GM21447 (cell line): ENCODE measurements at regions not wholly inside any gene's neighbourhood (a gene's known extent, or its start where the extent isn't known, plus 50 kb on each side); places are given as distances from the start of the nearest gene placed in this dataset.
"Not testable (repeated sequence)": the region's sequence is repeated elsewhere in the genome, so short reads cannot be mapped to it uniquely, and the experiment has no call there.

Experiments
- ATAC-seq: cut with Tn5 transposase; IDR thresholded peaks from one replicate; pipeline ENCODE4 v1.9.1; 2021; ENCODE audit not compliant: unreplicated experiment

DNA sequence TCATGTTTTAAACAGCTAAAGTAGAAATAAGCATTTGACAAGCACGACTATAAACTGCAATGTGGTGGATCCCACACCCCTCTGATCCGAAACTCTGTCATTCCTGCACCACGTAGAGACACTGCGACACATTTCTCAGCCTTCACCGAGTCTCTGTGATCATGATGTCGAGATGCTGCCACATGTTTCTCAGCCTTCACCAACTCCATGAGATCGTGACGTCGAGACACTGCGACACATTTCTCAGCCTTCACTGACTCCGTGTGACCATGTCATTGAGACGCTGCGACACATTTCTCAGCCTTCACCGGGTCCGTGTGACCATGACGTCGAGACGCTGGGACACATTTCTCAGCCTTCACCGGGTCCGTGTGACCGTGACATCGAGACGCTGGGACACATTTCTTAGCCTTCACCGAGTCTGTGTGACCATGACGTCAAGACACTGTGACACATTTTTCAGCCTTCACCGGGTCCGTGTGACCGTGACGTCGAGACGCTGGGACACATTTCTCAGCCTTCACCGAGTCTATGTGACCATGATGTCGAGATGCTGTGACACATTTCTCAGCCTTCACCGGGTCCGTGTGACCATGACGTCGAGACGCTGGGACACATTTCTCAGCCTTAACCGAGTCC lies 143.0 kb downstream of the TTLL2 start:
- no peak for ATAC-seq

DNA sequence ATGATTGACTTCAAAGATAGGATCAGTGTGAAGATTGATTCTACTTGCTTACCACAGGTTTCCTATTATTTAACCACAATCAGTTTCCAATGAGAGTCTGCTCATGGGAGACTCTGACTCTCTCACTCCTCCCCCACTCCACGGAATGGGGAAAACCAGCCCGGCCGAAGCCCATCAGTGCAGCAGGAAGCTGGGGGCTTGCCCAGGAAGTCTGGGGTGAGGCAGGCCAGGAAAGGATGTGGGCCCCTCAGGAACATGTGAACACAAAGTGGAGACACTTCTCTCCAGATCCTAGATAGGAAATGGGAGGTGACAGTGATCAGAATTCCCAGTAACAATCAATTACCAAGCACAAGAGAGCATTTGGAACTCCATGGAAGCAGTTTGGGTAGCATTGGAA lies 144.2 kb downstream of the TTLL2 start:
- no peak for ATAC-seq

- no peak for ATAC-seq
Observed at GRCh38 chr6:167469672-167470071, 144.8 kb downstream of the TTLL2 start.

DNA sequence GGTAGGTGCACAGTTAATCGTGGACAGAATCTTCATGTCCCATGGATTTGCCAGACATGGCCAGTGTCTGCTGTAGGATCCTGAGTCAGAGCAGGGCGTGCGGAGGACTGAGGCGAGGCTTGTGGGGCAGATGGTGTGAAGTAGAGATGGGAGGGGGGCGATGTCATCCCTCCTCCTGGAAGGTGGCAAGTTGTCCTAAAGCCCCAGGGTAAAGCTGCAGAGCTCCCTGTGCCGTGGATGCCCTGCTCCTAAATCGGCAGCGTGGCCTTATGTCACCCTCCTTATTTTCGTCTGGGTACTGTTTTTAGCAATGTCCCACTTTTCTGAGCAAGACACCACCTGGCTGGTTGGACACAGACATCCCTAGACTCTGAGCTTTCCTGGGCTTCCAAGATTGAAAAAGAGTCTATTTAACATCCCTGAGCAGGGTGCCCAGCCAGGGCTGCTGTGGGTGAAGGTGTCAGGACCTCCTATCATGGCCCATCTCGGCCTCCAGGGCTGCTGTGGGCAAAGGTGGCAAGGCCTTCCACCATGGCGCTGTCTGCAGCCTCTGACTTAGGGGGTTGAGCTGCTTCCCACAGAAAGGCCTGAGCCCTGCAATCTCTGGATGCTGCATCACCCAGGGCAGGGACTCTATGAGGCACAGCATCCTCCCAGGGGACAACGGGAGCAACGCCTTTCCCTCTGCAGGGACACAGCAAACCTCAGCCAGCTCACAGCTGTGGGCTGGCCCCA lies 145.4 kb downstream of the TTLL2 start:
- ATAC-seq = no peak

DNA sequence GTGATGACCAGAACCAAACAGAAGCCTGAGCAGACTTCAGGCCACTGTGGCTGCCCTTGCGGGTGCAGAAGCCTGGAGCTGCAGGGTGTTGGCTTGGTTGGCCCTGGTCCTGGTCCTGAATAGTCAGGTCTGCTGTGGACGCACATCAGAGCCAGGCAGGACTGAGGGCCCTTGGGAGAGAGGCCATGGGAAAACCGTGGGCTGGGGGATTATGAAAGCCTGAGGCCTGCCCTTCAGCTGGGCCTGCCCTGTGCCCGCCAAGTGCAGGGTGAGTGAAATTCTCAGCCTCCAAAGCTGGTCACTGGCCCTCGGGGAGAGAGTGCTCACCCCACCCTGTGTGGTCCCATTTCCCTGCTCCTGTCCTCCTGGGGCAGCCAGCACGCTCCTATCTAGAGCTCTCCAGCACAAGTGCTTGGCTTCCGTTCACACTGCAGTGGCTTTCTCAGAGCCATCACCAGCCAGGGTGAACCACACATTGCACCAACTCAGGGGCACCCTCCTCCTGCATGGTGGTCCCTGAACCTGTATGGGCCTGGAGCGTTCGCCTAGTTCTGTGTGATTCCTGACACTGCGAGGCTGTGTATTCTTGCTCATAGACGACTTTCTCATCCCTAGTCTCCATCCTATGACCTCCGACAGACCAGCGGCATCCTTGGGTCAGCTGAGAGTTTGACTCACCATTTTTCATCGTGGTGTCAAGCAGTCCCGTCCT lies 146.1 kb downstream of the TTLL2 start:
- ATAC-seq = no peak

- no peak for ATAC-seq
Observed at GRCh38 chr6:167471548-167471930, 146.7 kb downstream of the TTLL2 start.

- no peak for ATAC-seq
Observed at GRCh38 chr6:167472148-167472547, 147.3 kb downstream of the TTLL2 start.

DNA sequence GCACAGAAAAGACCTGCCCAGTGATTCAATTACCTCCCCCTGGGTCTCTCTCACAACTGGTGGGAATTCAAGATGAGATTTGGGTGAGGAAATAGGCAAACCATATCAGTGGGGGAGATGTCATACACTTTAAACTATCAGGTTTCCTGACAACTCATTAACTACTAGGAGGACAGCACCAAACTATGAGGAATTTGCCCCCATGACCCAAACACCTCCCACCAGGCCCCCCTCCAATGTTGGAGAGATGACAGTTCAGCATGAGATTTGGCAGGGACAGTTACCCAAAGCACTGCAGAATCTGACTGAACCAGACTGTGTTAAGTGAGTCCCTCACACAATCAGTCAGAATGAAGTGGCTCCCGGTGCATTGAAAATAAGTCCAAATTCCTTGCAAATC lies 148.0 kb downstream of the TTLL2 start:
- no peak for ATAC-seq

DNA sequence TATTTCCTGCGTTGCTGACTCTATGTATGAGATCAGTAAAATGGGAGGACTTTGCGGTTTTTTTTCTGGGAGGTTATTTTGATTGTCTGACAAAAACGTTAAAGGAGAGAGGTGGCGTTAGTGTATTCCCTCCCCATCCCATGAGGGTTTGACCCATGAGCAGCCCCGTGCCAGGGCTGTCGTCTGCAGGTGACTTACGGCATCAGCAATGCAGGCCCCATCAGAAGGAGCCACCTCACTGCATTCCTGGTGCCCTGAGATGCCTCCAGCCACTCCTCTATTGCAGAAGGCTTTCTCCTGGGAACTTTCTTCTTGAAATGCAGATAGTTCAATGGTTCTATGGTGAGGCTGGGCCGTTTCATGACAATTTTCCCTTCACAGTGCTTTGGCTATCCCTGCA lies 149.3 kb downstream of the TTLL2 start:
- ATAC-seq = no peak

DNA sequence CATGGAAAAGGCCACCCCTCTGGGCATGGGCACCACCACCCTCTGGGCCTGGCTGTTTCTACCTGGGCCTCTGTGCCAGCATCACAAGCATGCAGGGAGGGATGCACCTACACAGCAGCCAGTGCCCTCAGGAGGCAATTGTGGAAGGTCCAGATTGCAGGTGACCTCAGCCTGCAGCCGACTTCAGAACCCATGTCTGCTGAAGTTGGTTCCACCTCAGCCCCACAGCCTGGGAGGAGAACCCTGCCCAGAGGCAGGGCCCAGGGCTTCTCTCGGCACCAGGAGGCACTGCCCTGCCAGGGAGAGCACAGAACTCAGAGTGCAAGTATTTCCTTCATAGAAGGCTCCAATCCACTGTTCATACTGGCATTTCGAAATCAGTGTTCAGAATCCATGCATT lies 149.8 kb downstream of the TTLL2 start:
- no peak for ATAC-seq

GRCh38 chr6:167475947-167476346 lies 151.1 kb downstream of the TTLL2 start:
- no peak for ATAC-seq

DNA sequence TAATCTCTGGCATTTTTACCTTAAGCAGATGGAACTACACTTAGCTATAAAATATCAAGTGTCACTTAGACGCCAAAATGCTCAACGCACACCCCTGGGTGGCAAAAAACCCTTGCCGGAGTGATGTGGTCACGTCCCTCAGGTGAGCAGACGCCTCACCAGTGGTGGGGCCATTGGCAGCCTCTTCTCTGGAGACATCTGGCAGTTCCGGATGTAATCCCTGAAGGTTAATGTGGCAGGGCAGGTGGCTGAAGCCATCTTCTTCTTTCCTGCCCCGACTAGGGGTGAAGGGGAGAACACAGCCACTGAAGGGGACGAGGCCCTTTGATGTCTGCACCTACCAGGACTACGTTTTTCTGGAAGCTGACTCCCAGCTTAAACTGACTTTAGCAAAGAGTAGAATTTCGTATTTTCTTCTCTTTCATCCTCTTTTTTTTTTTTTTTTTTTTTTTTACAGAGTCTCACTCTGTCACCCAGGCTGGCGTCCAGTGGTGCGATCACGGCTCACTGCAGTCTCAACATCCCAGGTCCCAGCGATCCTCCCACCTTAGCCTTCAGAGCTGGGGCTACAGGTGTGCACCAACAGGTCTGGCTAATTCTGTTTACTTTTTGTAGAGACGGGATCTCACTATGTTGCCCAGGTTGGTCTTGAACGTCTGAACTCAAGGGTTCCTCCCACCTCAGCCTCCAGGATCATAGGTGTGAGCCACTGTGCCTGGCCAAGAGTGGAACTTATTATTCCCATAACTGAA lies 152.1 kb downstream of the TTLL2 start:
- ATAC-seq = no peak

- no peak for ATAC-seq
Observed at GRCh38 chr6:167477688-167478087, 152.8 kb downstream of the TTLL2 start.

DNA sequence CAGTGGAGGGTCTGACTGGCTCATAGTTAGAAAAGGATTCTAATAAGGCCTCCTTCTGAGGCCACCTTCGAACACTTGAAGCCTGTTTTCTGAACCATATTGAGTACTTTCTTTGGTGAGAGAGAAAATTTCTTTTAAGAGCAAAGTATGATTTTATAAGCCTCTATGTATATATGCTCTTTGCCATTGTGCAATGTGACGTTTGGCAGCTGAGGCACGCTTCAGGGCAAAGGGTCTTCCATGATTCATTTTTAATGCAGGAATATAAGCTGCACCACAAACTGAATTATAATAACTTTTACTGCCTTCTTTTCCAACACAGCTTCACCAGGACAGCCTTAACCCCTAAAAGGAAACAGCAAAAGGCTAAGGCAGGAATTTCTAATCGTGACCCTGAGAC lies 154.4 kb downstream of the TTLL2 start:
- ATAC-seq = no peak

DNA sequence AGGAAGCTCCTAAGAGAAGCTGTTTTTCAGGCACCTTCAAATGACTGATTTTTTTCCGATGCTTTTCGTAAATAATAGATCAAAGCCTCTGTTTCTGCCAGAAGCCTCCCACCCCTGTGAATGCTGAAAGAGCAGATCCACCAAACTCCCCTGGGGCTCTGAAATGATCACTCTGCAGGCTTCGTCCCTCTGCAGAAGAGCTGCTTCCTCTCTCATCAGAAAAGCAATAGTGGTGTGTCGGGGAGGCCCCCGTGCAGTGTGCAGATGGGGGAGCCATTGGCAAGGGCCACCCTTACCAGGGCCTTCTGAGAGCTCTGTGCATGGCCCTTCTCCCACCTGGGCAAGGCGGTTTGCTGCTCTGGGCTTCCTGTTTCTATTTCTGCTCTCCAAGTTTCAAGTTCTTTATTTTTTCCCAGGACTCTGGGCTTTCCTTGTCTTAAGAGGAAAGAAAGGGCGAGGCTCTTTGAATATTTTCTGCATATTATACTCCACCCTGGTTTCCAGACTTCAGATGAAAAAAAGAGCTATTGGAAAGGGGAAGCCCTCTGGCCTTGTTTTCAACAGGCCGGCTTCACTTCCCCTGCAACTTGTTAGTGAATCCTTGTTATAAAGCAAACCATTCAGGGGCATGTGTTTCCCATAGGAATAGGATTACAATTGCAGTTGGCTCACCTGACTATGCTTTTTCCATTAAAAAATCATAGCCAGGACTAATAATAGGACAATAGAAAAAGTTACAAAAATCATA lies 155.2 kb downstream of the TTLL2 start:
- no peak for ATAC-seq

GRCh38 chr6:167481307-167481926 lies 156.5 kb downstream of the TTLL2 start:
- ATAC-seq = no peak

DNA sequence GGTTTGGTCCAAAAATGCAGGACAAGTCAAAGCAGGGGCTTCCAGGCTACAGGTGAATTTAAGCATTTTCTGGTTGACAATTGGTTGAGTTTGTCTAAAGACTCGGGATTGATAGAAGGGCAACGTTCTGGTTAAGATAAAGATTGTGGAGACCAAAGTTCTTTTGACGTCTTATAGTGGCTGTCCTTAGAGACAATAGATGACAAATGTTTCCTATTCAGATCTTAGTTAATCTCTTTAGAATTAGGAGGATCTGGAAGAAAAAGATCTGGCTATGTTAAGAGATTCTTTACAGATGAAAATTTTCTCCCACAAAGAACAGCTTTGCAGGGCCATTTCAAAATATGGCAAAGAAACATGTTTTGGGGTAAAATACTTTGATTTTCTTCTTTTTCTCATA lies 157.9 kb downstream of the TTLL2 start:
- ATAC-seq = not testable (repeated sequence)

DNA sequence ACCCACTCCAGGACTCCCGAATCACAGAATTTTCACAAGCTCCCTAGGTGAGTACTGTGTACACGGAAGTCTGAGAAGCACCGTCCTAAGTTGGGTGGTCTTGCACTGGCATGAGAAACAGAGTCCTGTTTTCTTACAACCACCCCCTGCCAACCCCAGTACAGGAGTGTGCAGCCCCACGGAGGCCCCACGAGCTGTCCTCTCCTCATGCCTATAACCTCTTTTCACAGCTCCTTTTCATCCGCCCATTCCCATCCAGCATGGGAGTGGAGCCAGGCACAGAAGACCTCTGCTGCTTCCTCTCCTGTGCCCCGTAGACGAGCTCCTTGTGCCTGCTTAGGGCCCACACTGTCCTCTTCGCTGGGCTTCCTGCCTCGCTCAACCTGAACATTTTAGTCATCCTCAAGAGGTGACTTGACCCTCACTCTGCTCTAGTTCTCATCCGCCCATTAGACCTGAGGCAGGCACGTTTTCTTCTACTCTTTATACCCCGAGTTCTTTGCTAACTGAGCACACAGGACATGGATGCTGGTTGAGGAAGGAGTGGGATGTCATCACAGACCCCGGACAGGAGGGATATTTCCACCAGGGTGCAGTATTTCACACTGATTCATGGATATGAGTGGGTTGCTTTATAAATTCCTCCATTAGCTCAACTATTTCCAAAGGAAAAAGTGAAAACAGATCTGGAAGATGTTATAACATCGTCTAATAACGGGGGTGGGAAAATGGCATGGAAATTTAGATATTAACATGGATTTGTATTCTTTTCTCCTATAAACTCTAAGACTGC lies 160.5 kb downstream of the TTLL2 start:
- no peak for ATAC-seq
